C4-2B (cell line): ENCODE measurements at regions not wholly inside any gene's neighbourhood (a gene's known extent, or its start where the extent isn't known, plus 50 kb on each side); places are given as distances from the start of the nearest gene placed in this dataset.

ENCODE experiments used
- ZFX ChIP-seq: fragments of 450-650 bp; IDR thresholded peaks from 2 replicates; pipeline ENCODE4 v1.6.1; 2017
- TF ChIP-seq, protein P1 (sequence below): fragments of 450-650 bp; conservative IDR thresholded peaks from 2 replicates; pipeline ENCODE4 v1.5.1; 2017; ENCODE audit warnings: mild to moderate bottlenecking

DNA sequence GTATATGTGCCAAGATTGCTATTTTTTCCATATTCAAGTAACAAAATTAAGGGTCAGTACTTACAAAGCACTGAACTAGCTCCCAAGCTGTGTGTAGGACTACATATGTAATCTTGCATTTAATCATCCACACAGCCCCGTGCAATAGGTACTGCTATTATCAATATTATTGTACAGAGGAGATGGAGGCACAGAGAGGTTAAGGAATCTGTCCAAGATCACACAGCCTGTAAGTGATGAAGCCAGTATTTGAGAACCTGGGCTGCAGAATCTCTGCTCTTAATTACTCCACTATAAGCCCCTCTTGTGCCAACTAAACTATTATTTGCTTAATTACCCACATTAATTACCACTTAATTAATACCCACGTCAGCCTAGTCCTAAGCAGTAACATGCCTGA, 134.1 kb downstream of the KATNIP start:
- TF ChIP-seq, protein P1, sequence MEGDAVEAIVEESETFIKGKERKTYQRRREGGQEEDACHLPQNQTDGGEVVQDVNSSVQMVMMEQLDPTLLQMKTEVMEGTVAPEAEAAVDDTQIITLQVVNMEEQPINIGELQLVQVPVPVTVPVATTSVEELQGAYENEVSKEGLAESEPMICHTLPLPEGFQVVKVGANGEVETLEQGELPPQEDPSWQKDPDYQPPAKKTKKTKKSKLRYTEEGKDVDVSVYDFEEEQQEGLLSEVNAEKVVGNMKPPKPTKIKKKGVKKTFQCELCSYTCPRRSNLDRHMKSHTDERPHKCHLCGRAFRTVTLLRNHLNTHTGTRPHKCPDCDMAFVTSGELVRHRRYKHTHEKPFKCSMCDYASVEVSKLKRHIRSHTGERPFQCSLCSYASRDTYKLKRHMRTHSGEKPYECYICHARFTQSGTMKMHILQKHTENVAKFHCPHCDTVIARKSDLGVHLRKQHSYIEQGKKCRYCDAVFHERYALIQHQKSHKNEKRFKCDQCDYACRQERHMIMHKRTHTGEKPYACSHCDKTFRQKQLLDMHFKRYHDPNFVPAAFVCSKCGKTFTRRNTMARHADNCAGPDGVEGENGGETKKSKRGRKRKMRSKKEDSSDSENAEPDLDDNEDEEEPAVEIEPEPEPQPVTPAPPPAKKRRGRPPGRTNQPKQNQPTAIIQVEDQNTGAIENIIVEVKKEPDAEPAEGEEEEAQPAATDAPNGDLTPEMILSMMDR = no peak
- no peak for TF ChIP-seq ZFX
